IMR-90 (cell line): ENCODE measurements at regions not wholly inside any gene's neighbourhood (a gene's known extent, or its start where the extent isn't known, plus 50 kb on each side); places are given as distances from the start of the nearest gene placed in this dataset.

ENCODE experiments used
- ATAC-seq: fragments of 200-7000 bp; cut with Tn5 transposase; 2 replicates; pipeline ENCODE4 v1.9.1; 2020; ENCODE audit warnings: low read depth, mild to moderate bottlenecking, moderate library complexity
- BruUV-seq: library from RNA; stranded (reverse); fragments of 400-500 nt; replicated peaks from 2 replicates; lab custom pipeline; 2021; lab: Mats Ljungman, UMichigan
- CTCF ChIA-PET: fragments of 300-600 bp; formaldehyde crosslinking; extraction: SDS; loops from one replicate; lab custom pipeline; 2021; ENCODE audit warnings: antibody characterized with exemption; lab: Yijun Ruan, JAX
- POLR2A ChIA-PET: fragments of 300-600 bp; sonication (Branson Sonifier 250); formaldehyde crosslinking; loops from one replicate; lab custom pipeline; 2022; ENCODE audit warnings: antibody characterized with exemption; ENCODE audit not compliant: unreplicated experiment; lab: Charles Lee
- DNase-seq: peaks from one replicate; pipeline ENCODE4 v3.0.0; 2013
- H2AFZ ChIP-seq: replicated peaks from 2 replicates; pipeline ENCODE3; 2013; ENCODE audit warnings: low read length, mild to moderate bottlenecking; ENCODE audit not compliant: poor library complexity
- H2AK5ac ChIP-seq: 2 replicates; pipeline ENCODE4 v1.6.1; 2013; ENCODE audit warnings: low read depth, low read length, inconsistent platforms
- H2AK9ac ChIP-seq: replicated peaks from 2 replicates; pipeline ENCODE3; 2013; ENCODE audit warnings: mild to moderate bottlenecking, low read depth, low read length, moderate library complexity; ENCODE audit not compliant: poor library complexity
- H2BK120ac ChIP-seq: 2 replicates; pipeline ENCODE4 v1.6.1; 2013; ENCODE audit warnings: low read depth, low read length, inconsistent platforms
- H2BK15ac ChIP-seq: 3 replicates; pipeline ENCODE4 v1.6.1; 2013; ENCODE audit warnings: low read depth, low read length, inconsistent platforms
- H2BK20ac ChIP-seq: 2 replicates; pipeline ENCODE4 v1.6.1; 2013; ENCODE audit warnings: low read depth, mild to moderate bottlenecking, inconsistent platforms, low read length, moderate library complexity
- H2BK5ac ChIP-seq: 2 replicates; pipeline ENCODE4 v1.6.1; 2013; ENCODE audit warnings: mild to moderate bottlenecking, low read depth, low read length, inconsistent platforms; ENCODE audit not compliant: poor library complexity, severe bottlenecking
- H3K14ac ChIP-seq: replicated peaks from 2 replicates; pipeline ENCODE4 v1.6.1; 2013; ENCODE audit warnings: low read depth, low read length, inconsistent platforms
- H3K18ac ChIP-seq: 2 replicates; pipeline ENCODE4 v1.6.1; 2013; ENCODE audit warnings: low read depth, low read length, control low read depth
- H3K23ac ChIP-seq: 2 replicates; pipeline ENCODE4 v1.6.1; 2013; ENCODE audit warnings: low read depth, low read length, inconsistent platforms
- H3K27ac ChIP-seq: 2 replicates; pipeline ENCODE4 v1.5.1; 2013; ENCODE audit warnings: mild to moderate bottlenecking, control low read depth, low read length; ENCODE audit not compliant: insufficient read depth
- H3K27me3 ChIP-seq: 2 replicates; pipeline ENCODE4 v1.6.1; 2013; ENCODE audit warnings: low read length; ENCODE audit not compliant: control insufficient read depth, insufficient read depth
- H3K36me3 ChIP-seq: 2 replicates; pipeline ENCODE4 v1.6.1; 2013; ENCODE audit warnings: low read length, mixed read lengths; ENCODE audit not compliant: control insufficient read depth, insufficient read depth
- H3K4ac ChIP-seq: 2 replicates; pipeline ENCODE4 v1.6.1; 2013; ENCODE audit warnings: low read depth, low read length, inconsistent platforms
- H3K4me1 ChIP-seq: 2 replicates; pipeline ENCODE4 v1.6.1; 2013; ENCODE audit warnings: low read length, mixed read lengths; ENCODE audit not compliant: control insufficient read depth, insufficient read depth
- H3K4me2 ChIP-seq: 2 replicates; pipeline ENCODE4 v1.6.1; 2013; ENCODE audit warnings: low read depth, mild to moderate bottlenecking, control low read depth, low read length, moderate library complexity
- H3K4me3 ChIP-seq: 2 replicates; pipeline ENCODE4 v1.5.1; 2013; ENCODE audit warnings: low read depth, mild to moderate bottlenecking, control low read depth, low read length, moderate library complexity; ENCODE audit not compliant: insufficient read depth
- H3K56ac ChIP-seq: 2 replicates; pipeline ENCODE4 v1.6.1; 2013; ENCODE audit warnings: low read length, inconsistent platforms; ENCODE audit not compliant: insufficient read depth; ENCODE audit errors: extremely low read depth
- H3K79me1 ChIP-seq, 2 experiments: 2 replicates each; pipeline ENCODE4 v1.6.1; 2013; ENCODE audit warnings: low read length in 2 of 2, inconsistent platforms in 1 of 2, low read depth in 1 of 2
- H3K9ac ChIP-seq: 2 replicates; pipeline ENCODE4 v1.6.1; 2013; ENCODE audit warnings: low read depth, low read length, control low read depth
- H3K9me1 ChIP-seq: 2 replicates; pipeline ENCODE4 v1.6.1; 2013; ENCODE audit warnings: low read length, inconsistent platforms; ENCODE audit not compliant: insufficient read depth
- H3K9me3 ChIP-seq: 2 replicates; pipeline ENCODE4 v1.6.1; 2013; ENCODE audit warnings: low read length; ENCODE audit not compliant: control insufficient read depth, insufficient read depth
- H4K20me1 ChIP-seq: 2 replicates; pipeline ENCODE4 v1.6.1; 2013; ENCODE audit warnings: low read length, inconsistent platforms; ENCODE audit not compliant: insufficient read depth
- H4K5ac ChIP-seq: 2 replicates; pipeline ENCODE4 v1.6.1; 2013; ENCODE audit warnings: mild to moderate bottlenecking, low read depth, low read length, control low read depth
- H4K8ac ChIP-seq, 2 experiments: 2 replicates each; pipeline ENCODE4 v1.6.1; 2013; ENCODE audit warnings: low read depth in 2 of 2, low read length in 2 of 2, control low read depth in 1 of 2, inconsistent platforms in 1 of 2
- H4K91ac ChIP-seq: 2 replicates; pipeline ENCODE4 v1.6.1; 2013; ENCODE audit warnings: low read depth, low read length, inconsistent platforms; ENCODE audit not compliant: insufficient read depth
- BHLHE40 ChIP-seq: fragments of 150-350 bp; IDR thresholded peaks from 2 replicates; pipeline ENCODE4 v1.6.1; 2016; ENCODE audit warnings: mild to moderate bottlenecking, low read depth, low read length
- CEBPB ChIP-seq: IDR thresholded peaks from 2 replicates; pipeline ENCODE4 v1.6.1; 2012; ENCODE audit warnings: low read depth, low read length, improper control_type of control experiment
- CTCF ChIP-seq: conservative IDR thresholded peaks from 2 replicates; pipeline ENCODE4 v1.5.1; 2012; ENCODE audit warnings: mild to moderate bottlenecking, low read depth, low read length, improper control_type of control experiment
- FOS ChIP-seq: fragments of 150-350 bp; IDR thresholded peaks from 2 replicates; pipeline ENCODE4 v1.6.1; 2016; ENCODE audit warnings: low read depth, low read length
- MAFK ChIP-seq: IDR thresholded peaks from 2 replicates; pipeline ENCODE4 v1.6.1; 2012; ENCODE audit warnings: low read depth, low read length, improper control_type of control experiment
- MAZ ChIP-seq: IDR thresholded peaks from 2 replicates; pipeline ENCODE4 v1.6.1; 2012; ENCODE audit warnings: low read depth, mild to moderate bottlenecking, low read length, improper control_type of control experiment, moderate library complexity, borderline replicate concordance
- MXI1 ChIP-seq: IDR thresholded peaks from 2 replicates; pipeline ENCODE4 v1.6.1; 2012; ENCODE audit warnings: low read depth, mild to moderate bottlenecking, low read length, moderate library complexity, borderline replicate concordance
- POLR2A ChIP-seq: IDR thresholded peaks from 2 replicates; pipeline ENCODE4 v1.6.1; 2012; ENCODE audit warnings: mild to moderate bottlenecking, low read depth, low read length
- RAD21 ChIP-seq: IDR thresholded peaks from 2 replicates; pipeline ENCODE4 v1.6.1; 2012; ENCODE audit warnings: low read length, improper control_type of control experiment
- RCOR1 ChIP-seq: IDR thresholded peaks from 2 replicates; pipeline ENCODE4 v1.6.1; 2012; ENCODE audit warnings: mild to moderate bottlenecking, low read length, improper control_type of control experiment; ENCODE audit not compliant: insufficient replicate concordance
- RFX5 ChIP-seq: IDR thresholded peaks from 2 replicates; pipeline ENCODE4 v1.8.0; 2012; ENCODE audit warnings: low read depth, mild to moderate bottlenecking, low read length, moderate library complexity
- USF2 ChIP-seq: fragments of 150-350 bp; IDR thresholded peaks from 2 replicates; pipeline ENCODE4 v1.6.1; 2017; ENCODE audit warnings: mild to moderate bottlenecking, antibody characterized with exemption, low read length, low read depth
- WGBS, 2 experiments: methylation state at CpG; one replicate each; pipeline versions ENCODE4 v1.1.5 to v1.1.7; 2013; ENCODE audit warnings: missing lambda C conversion rate in 2 of 2; ENCODE audit not compliant: insufficient read length in 1 of 2; ENCODE audit errors: extremely low coverage in 2 of 2; 5-methylcytosine and 5-hydroxymethylcytosine counted together
- dilution Hi-C: fragments of 300-500 bp; cut with HindIII; formaldehyde crosslinking; loops from one replicate; pipeline ENCODE4 v1.14.3; 2018; ENCODE audit warnings: low sequenced_read_pairs; ENCODE audit not compliant: unreplicated experiment
- in situ Hi-C: fragments of 300-500 bp; cut with MboI; formaldehyde crosslinking; loops from 3 replicates; pipeline ENCODE4 v1.14.3; 2019; ENCODE audit warnings: low sequenced_read_pairs, inconsistent platforms, mixed read lengths
- intact Hi-C: fragments of 100-400 bp; cut with micrococcal nuclease; formaldehyde crosslinking; loops from 2 replicates; pipeline ENCODE4 v1.10.0; 2022

- no peak overlapping the region for H3K23ac ChIP-seq
- ATAC-seq = no peak
- WGBS, 2 experiments = 45% methylated on average over 2 of the region's 6 CpGs; no CpG with 5 or more reads in 1 of the 2 experiments
- H3K9me1 ChIP-seq = no peaks in the 10 kb centered on the region
- H2BK120ac ChIP-seq = no peak overlapping the region
- no peaks in the 10 kb centered on the region for H4K20me1 ChIP-seq
- TF ChIP-seq MXI1 (no peak), CTCF (no peak), MAFK (no peak), RFX5 (no peak), FOS (no peak), USF2 (no peak), RAD21 (no peak), MAZ (no peak), POLR2A (no peak), CEBPB (no peak), BHLHE40 (no peak), RCOR1 (no peak)
- H2BK20ac ChIP-seq = no peak overlapping the region
- no peak overlapping the region for H2BK15ac ChIP-seq
- H3K36me3 ChIP-seq = no peaks in the 10 kb centered on the region
- H3K18ac ChIP-seq = no peak overlapping the region
- H3K27ac ChIP-seq = no peak overlapping the region
- H3K4me2 ChIP-seq = no peak overlapping the region
- H3K9me3 ChIP-seq = peaks cover 6% of the 10 kb centered on the region
- POLR2A ChIA-PET = no interaction called here
- no peaks in the 10 kb centered on the region for H3K4me1 ChIP-seq
- no peak overlapping the region for H4K91ac ChIP-seq
- no peak overlapping the region for H3K14ac ChIP-seq
- no peak overlapping the region for H3K4ac ChIP-seq
- H4K8ac ChIP-seq = no peak overlapping the region
- no peak overlapping the region for H2AFZ ChIP-seq
- no peak overlapping the region for H2AK5ac ChIP-seq
- H2BK5ac ChIP-seq = no peak overlapping the region
- intact Hi-C loops (no loop called here), dilution Hi-C loops (no loop called here), in situ Hi-C loops (no loop called here)
- H3K9ac ChIP-seq = no peak overlapping the region
- no peak for DNase-seq
- no peak overlapping the region for H4K5ac ChIP-seq
- H3K79me1 ChIP-seq = no peaks in the 10 kb centered on the region
- no peak overlapping the region for H2AK9ac ChIP-seq
- CTCF ChIA-PET = no interaction called here
- H3K56ac ChIP-seq = no peak overlapping the region
- H3K4me3 ChIP-seq = no peak overlapping the region
- BruUV-seq = no TSS peak
- H3K27me3 ChIP-seq = no peaks in the 10 kb centered on the region
These were observed 168.8 kb upstream of the GRIK2 start for GRCh38 chr6:101224751-101225150.
